HepG2 (cell line): ENCODE measurements at regions not wholly inside any gene's neighbourhood (a gene's known extent, or its start where the extent isn't known, plus 50 kb on each side); places are given as distances from the start of the nearest gene placed in this dataset.
A peak's percentile ranks its signal among the peaks of the same experiment; 100 is the strongest.

Experiments used
- ATAC-seq: fragments of 200-7000 bp; cut with Tn5 transposase; 3 replicates; pipeline ENCODE4 v1.9.1; 2020; ENCODE audit warnings: mild to moderate bottlenecking, moderate library complexity
- BruUV-seq: library from RNA; stranded (reverse); fragments of 400-500 nt; replicated peaks from 2 replicates; lab custom pipeline; 2021; lab: Mats Ljungman, UMichigan
- CTCF ChIA-PET: fragments of 300-600 bp; formaldehyde crosslinking; extraction: SDS; loops from one replicate; lab custom pipeline; 2021; ENCODE audit warnings: low total read pairs, inconsistent platforms, low intra/inter-chr PET ratio; lab: Yijun Ruan, JAX
- POLR2A ChIA-PET: fragments of 350-600 bp; sonication (Branson Sonifier 250); formaldehyde crosslinking; loops from one replicate; lab custom pipeline; 2020; ENCODE audit warnings: antibody characterized with exemption, inconsistent platforms; lab: Yijun Ruan, JAX
- DNase-seq: peaks from one replicate; pipeline ENCODE4 v3.0.0-alpha.2; 2015; ENCODE audit warnings: low spot score
- FAIRE-seq: peaks from 3 replicates; lab custom pipeline; 2011; peaks lifted over from hg19 to GRCh38; lab: Jason Lieb, UNC
- H2AFZ ChIP-seq: one replicate; pipeline ENCODE4 v1.6.1; 2011; ENCODE audit warnings: low read length, inconsistent platforms
- H3K27ac ChIP-seq: fragments of 300-600 bp; 3 replicates; pipeline ENCODE4 v1.8.0; 2011; ENCODE audit warnings: mixed run types, mild to moderate bottlenecking, mixed read lengths, low read length, inconsistent platforms; ENCODE audit not compliant: insufficient read depth; ENCODE audit errors: extremely low read length
- H3K27me3 ChIP-seq, 2 experiments: fragments of 200-600 bp in 1 of 2; 2 replicates in 1 of 2; 3 replicates in 1 of 2; pipeline versions ENCODE4 v1.6.0 to v1.8.0; 2011; ENCODE audit warnings: low read length in 2 of 2, mild to moderate bottlenecking in 2 of 2, moderate library complexity in 2 of 2, inconsistent platforms in 1 of 2; ENCODE audit not compliant: insufficient read depth in 2 of 2, control insufficient read depth in 1 of 2
- H3K36me3 ChIP-seq, 2 experiments: fragments of 200-600 bp in 1 of 2; replicated peaks in 1 of 2; 2 replicates in 1 of 2; 3 replicates in 1 of 2; pipeline versions ENCODE4 v1.5.1 to v1.8.0; 2011; ENCODE audit warnings: low read length in 2 of 2, inconsistent platforms in 1 of 2; ENCODE audit not compliant: insufficient read depth in 2 of 2, control insufficient read depth in 1 of 2
- H3K4me1 ChIP-seq: 2 replicates; pipeline ENCODE4 v1.5.1; 2012; ENCODE audit warnings: low read length, inconsistent platforms; ENCODE audit not compliant: insufficient read depth
- H3K4me2 ChIP-seq: 2 replicates; pipeline ENCODE4 v1.6.0; 2011; ENCODE audit warnings: low read depth, low read length, inconsistent platforms
- H3K4me3 ChIP-seq, 3 experiments: fragments of 200-600 bp in 1 of 3; sonication (generic), shearing (Covaris generic) in 1 of 3; replicated peaks in 1 of 3; 2 replicates each; pipeline ENCODE4 v1.5.1; 2011 to 2016; ENCODE audit warnings: low read length in 3 of 3, inconsistent platforms in 2 of 3, low read depth in 2 of 3, mild to moderate bottlenecking in 2 of 3, control low read depth in 1 of 3, mixed read lengths in 1 of 3; ENCODE audit not compliant: insufficient read depth in 1 of 3
- H3K79me2 ChIP-seq: one replicate; pipeline ENCODE4 v1.6.1; 2011; ENCODE audit warnings: low read length, inconsistent platforms; ENCODE audit not compliant: insufficient read depth
- H3K9ac ChIP-seq: 2 replicates; pipeline ENCODE4 v1.6.0; 2011; ENCODE audit warnings: mild to moderate bottlenecking, low read depth, low read length, inconsistent platforms; ENCODE audit not compliant: insufficient read depth
- H3K9me3 ChIP-seq: 2 replicates; pipeline ENCODE4 v1.5.1; 2012; ENCODE audit warnings: mild to moderate bottlenecking, low read length
- H4K20me1 ChIP-seq: 2 replicates; pipeline ENCODE4 v1.6.0; 2011; ENCODE audit warnings: inconsistent platforms, mild to moderate bottlenecking, low read length, moderate library complexity; ENCODE audit not compliant: insufficient read depth
- HOXD1 ChIP-seq: sonication (generic); formaldehyde crosslinking; IDR thresholded peaks from 2 replicates; pipeline ENCODE4 v1.5.0; 2020; ENCODE audit warnings: missing genetic modification reagents
- LCORL ChIP-seq, 2 experiments: fragments of 450-650 bp in 1 of 2; sonication (generic) in 1 of 2; formaldehyde crosslinking in 1 of 2; IDR thresholded peaks; 2 replicates each; pipeline versions ENCODE4 v1.5.0 to v1.6.1; 2017 to 2020; ENCODE audit warnings: antibody characterized with exemption in 1 of 2, missing genetic modification reagents in 1 of 2
- ZNF205 ChIP-seq: IDR thresholded peaks from 2 replicates; pipeline ENCODE4 v1.6.1; 2018; ENCODE audit warnings: missing biosample characterization, missing genetic modification reagents
- WGBS: methylation state at CpG from one replicate; pipeline ENCODE4 v1.1.6; 2017; ENCODE audit warnings: low lambda C conversion rate; 5-methylcytosine and 5-hydroxymethylcytosine counted together
- in situ Hi-C: cut with HindIII; loops from 2 replicates; pipeline ENCODE4 v1.10.0; 2017; ENCODE audit warnings: low pct_unique_long_range_greater_than_20kb; ENCODE audit not compliant: extremely low pct_ligation_motif_present
- intact Hi-C: fragments of 100-400 bp; cut with micrococcal nuclease; formaldehyde crosslinking; loops from one replicate; pipeline ENCODE4 v1.10.0; 2022; ENCODE audit not compliant: unreplicated experiment
- TF ChIP-seq, protein P1 (sequence below), 2 experiments: fragments of 450-650 bp in 1 of 2; sonication (generic) in 1 of 2; formaldehyde crosslinking in 1 of 2; IDR thresholded peaks; 2 replicates each; pipeline versions ENCODE4 v1.6.1 to v1.8.0; 2016 to 2022; ENCODE audit warnings: antibody characterized with exemption in 1 of 2, mild to moderate bottlenecking in 1 of 2, missing genetic modification reagents in 1 of 2

DNA sequence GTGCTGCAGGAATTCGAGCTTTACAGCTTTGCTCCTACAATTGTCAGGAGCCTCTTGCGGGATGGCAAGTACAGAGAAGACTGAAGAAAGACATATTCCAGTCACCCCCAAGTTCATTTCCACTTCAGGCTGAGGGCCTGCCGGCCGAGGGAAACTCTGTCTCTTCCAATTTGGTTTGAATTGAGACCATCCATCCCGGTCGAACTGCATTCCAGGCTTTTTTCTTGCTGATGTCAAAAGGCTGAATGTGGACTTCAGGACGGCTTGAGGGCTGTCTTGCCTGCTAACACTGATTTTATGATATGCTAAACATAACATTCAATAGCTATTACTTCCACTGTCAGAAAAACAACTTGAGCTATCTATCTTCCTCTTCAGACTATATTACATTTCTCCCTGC is 79.8 kb upstream of the PLXNA2 start (continued):
- TF ChIP-seq, protein P1, sequence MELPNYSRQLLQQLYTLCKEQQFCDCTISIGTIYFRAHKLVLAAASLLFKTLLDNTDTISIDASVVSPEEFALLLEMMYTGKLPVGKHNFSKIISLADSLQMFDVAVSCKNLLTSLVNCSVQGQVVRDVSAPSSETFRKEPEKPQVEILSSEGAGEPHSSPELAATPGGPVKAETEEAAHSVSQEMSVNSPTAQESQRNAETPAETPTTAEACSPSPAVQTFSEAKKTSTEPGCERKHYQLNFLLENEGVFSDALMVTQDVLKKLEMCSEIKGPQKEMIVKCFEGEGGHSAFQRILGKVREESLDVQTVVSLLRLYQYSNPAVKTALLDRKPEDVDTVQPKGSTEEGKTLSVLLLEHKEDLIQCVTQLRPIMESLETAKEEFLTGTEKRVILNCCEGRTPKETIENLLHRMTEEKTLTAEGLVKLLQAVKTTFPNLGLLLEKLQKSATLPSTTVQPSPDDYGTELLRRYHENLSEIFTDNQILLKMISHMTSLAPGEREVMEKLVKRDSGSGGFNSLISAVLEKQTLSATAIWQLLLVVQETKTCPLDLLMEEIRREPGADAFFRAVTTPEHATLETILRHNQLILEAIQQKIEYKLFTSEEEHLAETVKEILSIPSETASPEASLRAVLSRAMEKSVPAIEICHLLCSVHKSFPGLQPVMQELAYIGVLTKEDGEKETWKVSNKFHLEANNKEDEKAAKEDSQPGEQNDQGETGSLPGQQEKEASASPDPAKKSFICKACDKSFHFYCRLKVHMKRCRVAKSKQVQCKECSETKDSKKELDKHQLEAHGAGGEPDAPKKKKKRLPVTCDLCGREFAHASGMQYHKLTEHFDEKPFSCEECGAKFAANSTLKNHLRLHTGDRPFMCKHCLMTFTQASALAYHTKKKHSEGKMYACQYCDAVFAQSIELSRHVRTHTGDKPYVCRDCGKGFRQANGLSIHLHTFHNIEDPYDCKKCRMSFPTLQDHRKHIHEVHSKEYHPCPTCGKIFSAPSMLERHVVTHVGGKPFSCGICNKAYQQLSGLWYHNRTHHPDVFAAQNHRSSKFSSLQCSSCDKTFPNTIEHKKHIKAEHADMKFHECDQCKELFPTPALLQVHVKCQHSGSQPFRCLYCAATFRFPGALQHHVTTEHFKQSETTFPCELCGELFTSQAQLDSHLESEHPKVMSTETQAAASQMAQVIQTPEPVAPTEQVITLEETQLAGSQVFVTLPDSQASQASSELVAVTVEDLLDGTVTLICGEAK (IDR thresholded peaks at IDR 0.05) = no peak
- TF ChIP-seq, protein P1 (CRISPR knock-in tag; IDR thresholded peaks at IDR 0.05) = no peak
- TF ChIP-seq HOXD1 = no peak

DNA sequence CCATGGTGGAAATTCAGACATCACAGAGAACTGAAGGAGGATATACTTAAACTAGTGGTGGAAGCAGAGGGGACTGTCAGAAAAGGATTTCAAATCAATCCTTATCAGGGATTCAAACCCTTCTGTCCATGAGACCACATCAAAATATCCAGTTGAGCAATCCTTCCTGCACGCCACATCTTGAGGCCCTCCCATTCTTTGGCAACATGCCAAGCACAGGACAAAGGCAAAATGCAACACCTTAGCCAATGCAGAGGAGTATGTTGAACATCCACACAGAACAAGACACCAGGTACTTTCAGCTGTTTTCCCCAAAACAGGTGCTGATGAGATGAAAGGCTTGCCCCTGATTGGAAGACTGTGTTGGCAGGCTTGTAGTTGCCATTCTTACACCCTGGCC is 81.8 kb upstream of the PLXNA2 start:
- BruUV-seq = no TSS peak
- Histone ChIP-seq H3K27ac (no peak overlapping the region), H3K9ac (no peak overlapping the region), H4K20me1 (no peaks in the 10 kb centered on the region), H3K4me2 (no peak overlapping the region)
- in situ Hi-C loops = no loop called here
- WGBS = 11% methylated on average over 1 of the region's 1 CpG
- no peak for FAIRE-seq
- TF ChIP-seq ZNF205 (CRISPR knock-in tag) (no peak), LCORL (IDR thresholded peaks at IDR 0.05) (peak; percentile 93), LCORL (CRISPR knock-in tag; IDR thresholded peaks at IDR 0.05) (no peak)
- TF ChIP-seq, all 625 proteins: peak for 1
- Histone ChIP-seq H3K9me3 (no peaks in the 10 kb centered on the region), H3K36me3 (no peaks in the 10 kb centered on the region), H2AFZ (no peak overlapping the region), H3K79me2 (no peaks in the 10 kb centered on the region), H3K27me3 (no peaks in the 10 kb centered on the region), H3K4me1 (no peaks in the 10 kb centered on the region), H3K4me3 (no peak overlapping the region)
- no peak for DNase-seq
- intact Hi-C loops = no loop called here
- POLR2A ChIA-PET = no interaction called here
- no peak for ATAC-seq
- CTCF ChIA-PET = no interaction called here
